HG03439 (cell line): ENCODE measurements at regions not wholly inside any gene's neighbourhood (a gene's known extent, or its start where the extent isn't known, plus 50 kb on each side); places are given as distances from the start of the nearest gene placed in this dataset.

Experiments
- ATAC-seq: cut with Tn5 transposase; IDR thresholded peaks from one replicate; pipeline ENCODE4 v1.9.1; 2021; ENCODE audit warnings: mild to moderate bottlenecking, moderate library complexity; ENCODE audit not compliant: unreplicated experiment

- ATAC-seq: no peak
Observed at GRCh38 chr11:42025121-42025803, 565.8 kb upstream of the LRRC4C start.

- ATAC-seq: no peak
Observed at GRCh38 chr11:42034826-42035225, 575.4 kb upstream of the LRRC4C start.

- ATAC-seq: no peak
Observed at GRCh38 chr11:42036201-42036600, 576.7 kb upstream of the LRRC4C start.

GRCh38 chr11:42043312-42043711 is 583.9 kb upstream of the LRRC4C start:
- ATAC-seq: no peak

GRCh38 chr11:42047637-42048555 is 588.4 kb upstream of the LRRC4C start:
- no peak for ATAC-seq

GRCh38 chr11:42049186-42049585 is 589.7 kb upstream of the LRRC4C start:
- ATAC-seq: no peak

- ATAC-seq: no peak
Observed at GRCh38 chr11:42049650-42050049, 590.2 kb upstream of the LRRC4C start.

GRCh38 chr11:42054351-42054900 is 595.0 kb upstream of the LRRC4C start:
- no peak for ATAC-seq

GRCh38 chr11:42055606-42056005 is 596.2 kb upstream of the LRRC4C start:
- ATAC-seq: no peak

GRCh38 chr11:42058794-42059193 is 599.3 kb upstream of the LRRC4C start:
- no peak for ATAC-seq

- ATAC-seq: no peak
Observed at GRCh38 chr11:42065199-42065598, 605.7 kb upstream of the LRRC4C start.

GRCh38 chr11:42066113-42066512 is 606.7 kb upstream of the LRRC4C start:
- no peak for ATAC-seq

GRCh38 chr11:42074306-42074705 is 614.9 kb upstream of the LRRC4C start:
- ATAC-seq: no peak

- ATAC-seq: no peak
Observed at GRCh38 chr11:42075180-42075579, 615.7 kb upstream of the LRRC4C start.

GRCh38 chr11:42077794-42078193 is 618.3 kb upstream of the LRRC4C start:
- ATAC-seq: no peak

GRCh38 chr11:42085736-42086135 is 626.3 kb upstream of the LRRC4C start:
- no peak for ATAC-seq

GRCh38 chr11:42093541-42093940 is 634.1 kb upstream of the LRRC4C start:
- ATAC-seq: no peak

GRCh38 chr11:42098075-42098474 is 638.6 kb upstream of the LRRC4C start:
- ATAC-seq: no peak

- no peak for ATAC-seq
Observed at GRCh38 chr11:42112866-42113265, 653.4 kb upstream of the LRRC4C start.

- no peak for ATAC-seq
Observed at GRCh38 chr11:42114927-42115326, 655.5 kb upstream of the LRRC4C start.

- ATAC-seq: no peak
Observed at GRCh38 chr11:42138454-42138853, 679.0 kb upstream of the LRRC4C start.

GRCh38 chr11:42145311-42145710 is 685.9 kb upstream of the LRRC4C start:
- ATAC-seq: no peak
